K562 (cell line): ENCODE measurements at regions not wholly inside any gene's neighbourhood (a gene's known extent, or its start where the extent isn't known, plus 50 kb on each side); places are given as distances from the start of the nearest gene placed in this dataset.

ENCODE experiments used
- ATAC-seq: fragments of 200-7000 bp; cut with Tn5 transposase; 3 replicates; pipeline ENCODE4 v1.9.1; 2020; ENCODE audit warnings: moderate library complexity
- BruUV-seq: library from RNA; stranded (reverse); fragments of 400-500 nt; replicated peaks from 2 replicates; lab custom pipeline; 2021; lab: Mats Ljungman, UMichigan
- CTCF ChIA-PET: fragments of 300-600 bp; formaldehyde crosslinking; extraction: SDS; loops from one replicate; lab custom pipeline; 2021; ENCODE audit warnings: low intra/inter-chr PET ratio; lab: Yijun Ruan, JAX
- POLR2A ChIA-PET: fragments of 300-600, 350-650 bp; sonication (Branson Sonifier 250); formaldehyde crosslinking; extraction: SDS; loops from one replicate; lab custom pipeline; 2021; ENCODE audit warnings: antibody characterized with exemption, inconsistent platforms; lab: Yijun Ruan, JAX
- DNase-seq, 4 experiments: peaks; one replicate each; pipeline versions ENCODE4 v3.0.0 to v3.0.0-alpha.2; 2011 to 2018; ENCODE audit warnings: low spot score in 3 of 4, mixed read lengths in 3 of 4; ENCODE audit errors: extremely low read depth in 1 of 4
- FAIRE-seq: peaks from 2 replicates; lab custom pipeline; 2011; peaks lifted over from hg19 to GRCh38; lab: Jason Lieb, UNC
- H2AFZ ChIP-seq: 2 replicates; pipeline ENCODE4 v1.6.0; 2011; ENCODE audit warnings: low read depth, low read length, control low read depth, inconsistent platforms
- H3K27ac ChIP-seq: fragments of 200-600 bp; 3 replicates; pipeline ENCODE4 v1.8.0; 2011; ENCODE audit warnings: low read depth, mild to moderate bottlenecking, control low read depth, inconsistent platforms, low read length, moderate library complexity, mixed read lengths; ENCODE audit errors: extremely low read depth
- H3K27me3 ChIP-seq, 2 experiments: fragments of 300-600 bp in 1 of 2; 2 replicates in 1 of 2; 3 replicates in 1 of 2; pipeline versions ENCODE4 v1.6.0 to v1.8.0; 2011; ENCODE audit warnings: inconsistent platforms in 2 of 2, low read length in 2 of 2, mild to moderate bottlenecking in 1 of 2, mixed read lengths in 1 of 2, moderate library complexity in 1 of 2; ENCODE audit not compliant: control insufficient read depth in 2 of 2, insufficient read depth in 2 of 2
- H3K36me3 ChIP-seq: fragments of 300-600 bp; 3 replicates; pipeline ENCODE4 v1.8.0; 2011; ENCODE audit warnings: mild to moderate bottlenecking, low read length, inconsistent platforms; ENCODE audit not compliant: control insufficient read depth, insufficient read depth
- H3K4me1 ChIP-seq, 2 experiments: fragments of 200-600 bp in 1 of 2; replicated peaks in 1 of 2; 2 replicates in 1 of 2; 3 replicates in 1 of 2; pipeline versions ENCODE4 v1.5.1 to v1.8.0; 2011; ENCODE audit warnings: inconsistent platforms in 2 of 2, low read length in 2 of 2, mild to moderate bottlenecking in 1 of 2, mixed read lengths in 1 of 2, moderate library complexity in 1 of 2; ENCODE audit not compliant: control insufficient read depth in 2 of 2, insufficient read depth in 2 of 2
- H3K4me2 ChIP-seq: 2 replicates; pipeline ENCODE4 v1.6.1; 2011; ENCODE audit warnings: low read length, control low read depth, inconsistent platforms, mixed read lengths; ENCODE audit not compliant: insufficient read depth
- H3K4me3 ChIP-seq: fragments of 200-600 bp; sonication (generic), shearing (Covaris generic); 2 replicates; pipeline ENCODE4 v1.5.1; 2016; ENCODE audit warnings: control low read depth, inconsistent platforms
- H3K79me2 ChIP-seq: fragments of 200-600 bp; 3 replicates; pipeline ENCODE4 v1.8.0; 2011; ENCODE audit warnings: low read length, inconsistent platforms; ENCODE audit not compliant: control insufficient read depth, insufficient read depth
- H3K9ac ChIP-seq, 2 experiments: 2 replicates each; pipeline versions ENCODE4 v1.6.0 to v1.6.1; 2011; ENCODE audit warnings: low read depth in 2 of 2, low read length in 2 of 2, control low read depth in 1 of 2, inconsistent platforms in 1 of 2, mild to moderate bottlenecking in 1 of 2, mixed read lengths in 1 of 2; ENCODE audit not compliant: insufficient read depth in 1 of 2
- H3K9me1 ChIP-seq: one replicate; pipeline ENCODE4 v1.6.0; 2011; ENCODE audit warnings: inconsistent platforms, mild to moderate bottlenecking, low read length, moderate library complexity; ENCODE audit not compliant: control insufficient read depth, insufficient read depth
- H3K9me3 ChIP-seq: replicated peaks from 2 replicates; pipeline ENCODE4 v1.5.1; 2011; ENCODE audit warnings: low read depth, low read length, inconsistent platforms; ENCODE audit not compliant: control insufficient read depth, insufficient read depth
- H4K20me1 ChIP-seq: replicated peaks from 2 replicates; pipeline ENCODE4 v1.6.1; 2011; ENCODE audit warnings: low read length, inconsistent platforms, mixed read lengths; ENCODE audit not compliant: control insufficient read depth, insufficient read depth
- CREB3L1 ChIP-seq: fragments of 450-650 bp; IDR thresholded peaks from 2 replicates; pipeline ENCODE4 v1.6.1; 2014; ENCODE audit warnings: low read depth, mild to moderate bottlenecking, moderate library complexity, borderline replicate concordance
- GTF2A2 ChIP-seq: IDR thresholded peaks from 2 replicates; pipeline ENCODE4 v1.6.1; 2016; ENCODE audit warnings: mild to moderate bottlenecking, missing genetic modification characterization, missing compliant biosample characterization
- NKRF ChIP-seq: fragments of 450-650 bp; IDR thresholded peaks from 2 replicates; pipeline ENCODE4 v1.6.1; 2016; ENCODE audit warnings: borderline replicate concordance
- PHB ChIP-seq: fragments of 250-450 bp; sonication (Bioruptor Pico); IDR thresholded peaks from 2 replicates; pipeline ENCODE4 v1.5.0; 2021
- RBM25 ChIP-seq: fragments of 200-400 bp; formaldehyde crosslinking; IDR thresholded peaks from 2 replicates; pipeline ENCODE4 v1.6.1; 2018; ENCODE audit warnings: low read length, low read depth, moderate library complexity; ENCODE audit not compliant: severe bottlenecking
- SAFB2 ChIP-seq: fragments of 200-400 bp; formaldehyde crosslinking; IDR thresholded peaks from 2 replicates; pipeline ENCODE4 v1.6.1; 2018; ENCODE audit warnings: borderline replicate concordance, low read length, low read depth, moderate library complexity; ENCODE audit not compliant: severe bottlenecking
- SMAD4 ChIP-seq: fragments of 250-450 bp; sonication (Bioruptor Pico); conservative IDR thresholded peaks from 2 replicates; pipeline ENCODE4 v1.8.0; 2021; ENCODE audit warnings: inconsistent platforms, mild to moderate bottlenecking, moderate library complexity
- SP1 ChIP-seq: sonication (generic); formaldehyde crosslinking; IDR thresholded peaks from 2 replicates; pipeline ENCODE4 v1.8.1; 2022; ENCODE audit warnings: mild to moderate bottlenecking, missing genetic modification reagents
- TEAD4 ChIP-seq, 2 experiments: sonication (generic) in 1 of 2; formaldehyde crosslinking in 1 of 2; IDR thresholded peaks; 2 replicates each; pipeline versions ENCODE4 v1.6.1 to v1.8.0; 2012 to 2022; ENCODE audit warnings: borderline replicate concordance in 1 of 2, inconsistent platforms in 1 of 2, low read length in 1 of 2, mild to moderate bottlenecking in 1 of 2, missing genetic modification reagents in 1 of 2
- WHSC1 ChIP-seq: IDR thresholded peaks from one replicate; pipeline ENCODE4 v1.6.1; 2012; ENCODE audit warnings: low read length, control low read depth, inconsistent platforms
- ZKSCAN8 ChIP-seq: fragments of 200-800 bp; sonication (Bioruptor generic); IDR thresholded peaks from 2 replicates; pipeline ENCODE4 v1.6.1; 2016; ENCODE audit warnings: missing genetic modification characterization, missing compliant biosample characterization
- ZNF76 ChIP-seq: fragments of 250-450 bp; sonication (Bioruptor Pico); IDR thresholded peaks from 2 replicates; pipeline ENCODE4 v1.4.0; 2020; ENCODE audit warnings: mild to moderate bottlenecking, moderate library complexity, borderline replicate concordance
- WGBS: fragments of 100-300 bp; shearing (Covaris generic); methylation state at CpG from one replicate; pipeline ENCODE4 v1.1.6; 2016; ENCODE audit warnings: low coverage, mixed read lengths; ENCODE audit not compliant: insufficient coverage; ENCODE audit errors: missing lambda C conversion rate; 5-methylcytosine and 5-hydroxymethylcytosine counted together
- in situ Hi-C: fragments of 300-500 bp; cut with MboI; formaldehyde crosslinking; loops from 4 replicates; pipeline ENCODE4 v1.15.0; 2018; ENCODE audit warnings: inconsistent platforms, mixed read lengths
- intact Hi-C: fragments of 100-400 bp; cut with micrococcal nuclease; formaldehyde crosslinking; loops from 2 replicates; pipeline ENCODE4 v1.14.2; 2022

GRCh38 chr5:36481454-36482120 is 124.8 kb upstream of the SLC1A3 start:
- no peak for ATAC-seq
- Histone ChIP-seq H3K27me3 (no peaks in the 10 kb centered on the region; a peak in 1 of 5 replicates), H3K9ac (no peak overlapping the region), H3K4me1 (no peaks in the 10 kb centered on the region), H2AFZ (no peak overlapping the region), H3K36me3 (no peaks in the 10 kb centered on the region), H4K20me1 (no peaks in the 10 kb centered on the region), H3K4me3 (no peak overlapping the region), H3K27ac (no peak overlapping the region), H3K9me1 (no peaks in the 10 kb centered on the region), H3K79me2 (no peaks in the 10 kb centered on the region), H3K4me2 (no peak overlapping the region), H3K9me3 (0 out of 2 replicates have a peak, but pooled peaks cover 5% of the 10 kb centered on the region)
- FAIRE-seq, result no peak
- no TSS peak for BruUV-seq
- WGBS, result 2% methylated on average over 5 of the region's 5 CpGs
- no peak for DNase-seq
- TF ChIP-seq RBM25 (no peak), WHSC1 (no peak), PHB (CRISPR knock-in tag) (no peak)
- ChIA-PET CTCF (no interaction called here), POLR2A (no interaction called here)
- in situ Hi-C loops, result no loop called here
- intact Hi-C loops, result no loop called here

- Histone ChIP-seq H3K9me3 (0 out of 2 replicates have a peak, but pooled peaks cover 5% of the 10 kb centered on the region), H3K4me3 (no peak overlapping the region), H3K27me3 (no peaks in the 10 kb centered on the region; a peak in 1 of 5 replicates), H3K9ac (no peak overlapping the region), H3K4me1 (no peaks in the 10 kb centered on the region), H3K9me1 (no peaks in the 10 kb centered on the region), H3K79me2 (no peaks in the 10 kb centered on the region), H3K27ac (no peak overlapping the region), H4K20me1 (no peaks in the 10 kb centered on the region), H3K4me2 (no peak overlapping the region), H2AFZ (no peak overlapping the region), H3K36me3 (no peaks in the 10 kb centered on the region)
- CTCF ChIA-PET, result no interaction called here
- BruUV-seq, result no TSS peak
- FAIRE-seq, result no peak
- POLR2A ChIA-PET, result no interaction called here
- in situ Hi-C loops, result no loop called here
- no peak for DNase-seq
- no peak for ATAC-seq
- intact Hi-C loops, result no loop called here
- no peak for TF ChIP-seq ZKSCAN8 (CRISPR knock-in tag)
- TF ChIP-seq ZNF76 (CRISPR knock-in tag), result no peak
- TF ChIP-seq SP1 (CRISPR knock-in tag), result no peak
- TF ChIP-seq SMAD4, result no peak
- no peak for TF ChIP-seq SAFB2
- no peak for TF ChIP-seq GTF2A2 (tag)
- no peak for TF ChIP-seq TEAD4 (IDR thresholded peaks at IDR 0.05; ENCODE audit: low read length)
- no peak for TF ChIP-seq TEAD4 (CRISPR knock-in tag; IDR thresholded peaks at IDR 0.05; ENCODE audit: borderline replicate concordance)
- TF ChIP-seq CREB3L1, result no peak
- no peak for TF ChIP-seq NKRF
Observed at GRCh38 chr5:36482812-36483211, 123.6 kb upstream of the SLC1A3 start.
